ENCODE measurements at regions not wholly inside any gene's neighbourhood (a gene's known extent, or its start where the extent isn't known, plus 50 kb on each side); places are given as distances from the start of the nearest gene placed in this dataset.

- CTCF ChIA-PET, result interaction anchor here (0.5 kb wide), 1 partner anchor 193 kb away, joined by 3 read pairs; no protein-coding TSS in a partner anchor
- no peak for DNase-seq (ENCODE audit: extremely low spot score)
- POLR2A ChIA-PET, result interaction anchor here (0.8 kb wide), 1 partner anchor 156 kb away, joined by 3 read pairs; no protein-coding TSS in a partner anchor
- TF ChIP-seq BHLHE40 (IDR thresholded peaks at IDR 0.05; ENCODE audit: borderline replicate concordance) (no peak), SUZ12 (IDR thresholded peaks at IDR 0.05) (no peak), L3MBTL2 (conservative IDR thresholded peaks at IDR 0.05) (no peak), TARDBP (IDR thresholded peaks at IDR 0.05) (no peak), PKNOX1 (IDR thresholded peaks at IDR 0.05) (no peak), SP1 (IDR thresholded peaks at IDR 0.05) (no peak), HDGF (IDR thresholded peaks at IDR 0.05; ENCODE audit: borderline replicate concordance) (no peak), ZNF384 (IDR thresholded peaks at IDR 0.05) (no peak)
These were observed 276.5 kb upstream of the MTNR1B start for GRCh38 chr11:92692826-92693546.

GRCh38 chr11:92696076-92696475 is 273.4 kb upstream of the MTNR1B start:
- POLR2A ChIA-PET, result no interaction called here
- CTCF ChIA-PET, result interaction anchor here (1.0 kb wide), 1 partner anchor 22 kb away, joined by 3 read pairs; no protein-coding TSS in a partner anchor
- TF ChIP-seq NFRKB (IDR thresholded peaks at IDR 0.05) (no peak), SP1 (IDR thresholded peaks at IDR 0.05) (no peak), SUZ12 (IDR thresholded peaks at IDR 0.05) (no peak), ARNT (IDR thresholded peaks at IDR 0.05) (no peak), L3MBTL2 (conservative IDR thresholded peaks at IDR 0.05) (no peak)

GRCh38 chr11:92697461-92698312 is 271.8 kb upstream of the MTNR1B start:
- TF ChIP-seq ELF4 (IDR thresholded peaks at IDR 0.05), result no peak
- no peak for TF ChIP-seq NFRKB (IDR thresholded peaks at IDR 0.05)
- TF ChIP-seq FOXM1 (IDR thresholded peaks at IDR 0.05; ENCODE audit: borderline replicate concordance), result no peak
- TF ChIP-seq L3MBTL2 (conservative IDR thresholded peaks at IDR 0.05), result no peak
- TF ChIP-seq ZNF384 (IDR thresholded peaks at IDR 0.05), result no peak
- no peak for TF ChIP-seq TARDBP (IDR thresholded peaks at IDR 0.05)
- no peak for TF ChIP-seq BHLHE40 (IDR thresholded peaks at IDR 0.05; ENCODE audit: borderline replicate concordance)
- no peak for TF ChIP-seq SUZ12 (IDR thresholded peaks at IDR 0.05)
- TF ChIP-seq PKNOX1 (IDR thresholded peaks at IDR 0.05), result no peak
- no peak for TF ChIP-seq LEF1 (IDR thresholded peaks at IDR 0.05; ENCODE audit: borderline replicate concordance)
- no peak for TF ChIP-seq SP1 (IDR thresholded peaks at IDR 0.05)
- no peak for TF ChIP-seq ARNT (IDR thresholded peaks at IDR 0.05)
- no peak for DNase-seq (ENCODE audit: extremely low spot score)
- CTCF ChIA-PET, result no interaction called here
- POLR2A ChIA-PET, result no interaction called here

More at GRCh38 chr11:92696076-92696475, 273.4 kb upstream of the MTNR1B start:
- no peak for DNase-seq (ENCODE audit: extremely low spot score)

- ChIA-PET CTCF (no interaction called here), POLR2A (no interaction called here)
- no peak for DNase-seq (ENCODE audit: extremely low spot score)
- TF ChIP-seq PKNOX1 (IDR thresholded peaks at IDR 0.05) (no peak), ELF4 (IDR thresholded peaks at IDR 0.05) (no peak), LEF1 (IDR thresholded peaks at IDR 0.05; ENCODE audit: borderline replicate concordance) (no peak), SP1 (IDR thresholded peaks at IDR 0.05) (no peak), ARNT (IDR thresholded peaks at IDR 0.05) (no peak), SUZ12 (IDR thresholded peaks at IDR 0.05) (no peak), CTBP1 (IDR thresholded peaks at IDR 0.05; ENCODE audit: borderline replicate concordance) (no peak), FOXK2 (IDR thresholded peaks at IDR 0.05) (no peak), NFRKB (IDR thresholded peaks at IDR 0.05) (no peak), HDGF (IDR thresholded peaks at IDR 0.05; ENCODE audit: borderline replicate concordance) (no peak), TARDBP (IDR thresholded peaks at IDR 0.05) (no peak), FOXM1 (IDR thresholded peaks at IDR 0.05; ENCODE audit: borderline replicate concordance) (no peak), L3MBTL2 (conservative IDR thresholded peaks at IDR 0.05) (no peak), FOXA1 (IDR thresholded peaks at IDR 0.05) (no peak), ZNF384 (IDR thresholded peaks at IDR 0.05) (no peak)
These were observed 270.7 kb upstream of the MTNR1B start for GRCh38 chr11:92698742-92699141.

- TF ChIP-seq ARNT (IDR thresholded peaks at IDR 0.05) (no peak), NFRKB (IDR thresholded peaks at IDR 0.05) (no peak), FOXK2 (IDR thresholded peaks at IDR 0.05) (no peak), ELF4 (IDR thresholded peaks at IDR 0.05) (no peak), CTBP1 (IDR thresholded peaks at IDR 0.05; ENCODE audit: borderline replicate concordance) (no peak), SP1 (IDR thresholded peaks at IDR 0.05) (no peak), L3MBTL2 (conservative IDR thresholded peaks at IDR 0.05) (no peak), SUZ12 (IDR thresholded peaks at IDR 0.05) (no peak), TARDBP (IDR thresholded peaks at IDR 0.05) (no peak), PKNOX1 (IDR thresholded peaks at IDR 0.05) (no peak), LEF1 (IDR thresholded peaks at IDR 0.05; ENCODE audit: borderline replicate concordance) (no peak)
- CTCF ChIA-PET, result interaction anchor here (0.5 kb wide), 1 partner anchor 16 kb away, joined by 3 read pairs; no protein-coding TSS in a partner anchor
- DNase-seq (ENCODE audit: extremely low spot score), result no peak
- POLR2A ChIA-PET, result no interaction called here
These were observed 267.2 kb upstream of the MTNR1B start for GRCh38 chr11:92702037-92702804.

Measured in HEK293T (cell line).